ENCODE measurements at regions not wholly inside any gene's neighbourhood (a gene's known extent, or its start where the extent isn't known, plus 50 kb on each side); places are given as distances from the start of the nearest gene placed in this dataset.

GRCh38 chr17:5789528-5789927, 205.2 kb upstream of the NLRP1 start:
- no peaks in the 10 kb centered on the region for H3K36me3 ChIP-seq (replicated peaks)
- no peaks in the 10 kb centered on the region for H3K4me1 ChIP-seq
- no peaks in the 10 kb centered on the region for H3K9me3 ChIP-seq
- H3K27me3 ChIP-seq (ENCODE audit: low read depth): no peaks in the 10 kb centered on the region
- in situ Hi-C loops (cut with MboI; ENCODE audit: low sequenced_read_pairs): no loop called here
- no peak overlapping the region for H3K4me3 ChIP-seq
- DNase-seq (ENCODE audit: low spot score in 2 of 2): no peak

GRCh38 chr17:5793157-5793556, 208.8 kb upstream of the NLRP1 start:
- no peaks in the 10 kb centered on the region for H3K27me3 ChIP-seq (ENCODE audit: low read depth)
- in situ Hi-C loops (cut with MboI; ENCODE audit: low sequenced_read_pairs): no loop called here
- H3K4me1 ChIP-seq: no peaks in the 10 kb centered on the region
- no peaks in the 10 kb centered on the region for H3K36me3 ChIP-seq (replicated peaks)
- H3K9me3 ChIP-seq: no peaks in the 10 kb centered on the region
- no peak for DNase-seq (ENCODE audit: low spot score in 2 of 2)
- H3K4me3 ChIP-seq: no peak overlapping the region

GRCh38 chr17:5793899-5794298, 209.6 kb upstream of the NLRP1 start:
- Histone ChIP-seq H3K9me3 (no peaks in the 10 kb centered on the region), H3K27me3 (ENCODE audit: low read depth) (no peaks in the 10 kb centered on the region), H3K4me1 (no peaks in the 10 kb centered on the region), H3K4me3 (no peak overlapping the region), H3K36me3 (replicated peaks) (no peaks in the 10 kb centered on the region)
- in situ Hi-C loops (cut with MboI; ENCODE audit: low sequenced_read_pairs): no loop called here
- no peak for DNase-seq (ENCODE audit: low spot score in 2 of 2)

GRCh38 chr17:5794385-5794784, 210.1 kb upstream of the NLRP1 start:
- H3K4me1 ChIP-seq: no peaks in the 10 kb centered on the region
- H3K36me3 ChIP-seq (replicated peaks): no peaks in the 10 kb centered on the region
- DNase-seq (ENCODE audit: low spot score in 2 of 2): no peak
- H3K9me3 ChIP-seq: no peaks in the 10 kb centered on the region
- H3K27me3 ChIP-seq (ENCODE audit: low read depth): no peaks in the 10 kb centered on the region
- in situ Hi-C loops (cut with MboI; ENCODE audit: low sequenced_read_pairs): no loop called here
- H3K4me3 ChIP-seq: no peak overlapping the region

GRCh38 chr17:5794881-5795506, 210.7 kb upstream of the NLRP1 start:
- DNase-seq (ENCODE audit: low spot score in 2 of 2): no peak
- Histone ChIP-seq H3K4me3 (no peak overlapping the region), H3K27me3 (ENCODE audit: low read depth) (no peaks in the 10 kb centered on the region), H3K36me3 (replicated peaks) (no peaks in the 10 kb centered on the region), H3K4me1 (no peaks in the 10 kb centered on the region), H3K9me3 (no peaks in the 10 kb centered on the region)
- in situ Hi-C loops (cut with MboI; ENCODE audit: low sequenced_read_pairs): no loop called here

GRCh38 chr17:5797447-5798050, 213.2 kb upstream of the NLRP1 start:
- Histone ChIP-seq H3K27me3 (ENCODE audit: low read depth) (no peaks in the 10 kb centered on the region), H3K4me1 (no peaks in the 10 kb centered on the region), H3K4me3 (no peak overlapping the region), H3K36me3 (replicated peaks) (no peaks in the 10 kb centered on the region), H3K9me3 (no peaks in the 10 kb centered on the region)
- DNase-seq (ENCODE audit: low spot score in 2 of 2): no peak
- in situ Hi-C loops (cut with MboI; ENCODE audit: low sequenced_read_pairs): no loop called here

GRCh38 chr17:5798094-5798493, 213.8 kb upstream of the NLRP1 start:
- Histone ChIP-seq H3K36me3 (replicated peaks) (no peaks in the 10 kb centered on the region), H3K4me3 (no peak overlapping the region), H3K4me1 (no peaks in the 10 kb centered on the region), H3K9me3 (no peaks in the 10 kb centered on the region), H3K27me3 (ENCODE audit: low read depth) (no peaks in the 10 kb centered on the region)
- in situ Hi-C loops (cut with MboI; ENCODE audit: low sequenced_read_pairs): no loop called here
- no peak for DNase-seq (ENCODE audit: low spot score in 2 of 2)

- no peak for DNase-seq (ENCODE audit: low spot score in 2 of 2)
- no peaks in the 10 kb centered on the region for H3K27me3 ChIP-seq (ENCODE audit: low read depth)
- in situ Hi-C loops (cut with MboI; ENCODE audit: low sequenced_read_pairs): no loop called here
- no peaks in the 10 kb centered on the region for H3K36me3 ChIP-seq (replicated peaks)
- H3K4me3 ChIP-seq: no peak overlapping the region
- H3K4me1 ChIP-seq: no peaks in the 10 kb centered on the region
- H3K9me3 ChIP-seq: no peaks in the 10 kb centered on the region
Measured at GRCh38 chr17:5800131-5800530, 215.8 kb upstream of the NLRP1 start.

- H3K9me3 ChIP-seq: no peaks in the 10 kb centered on the region
- in situ Hi-C loops (cut with MboI; ENCODE audit: low sequenced_read_pairs): no loop called here
- no peak for DNase-seq (ENCODE audit: low spot score in 2 of 2)
- no peaks in the 10 kb centered on the region for H3K36me3 ChIP-seq (replicated peaks)
- no peak overlapping the region for H3K4me3 ChIP-seq
- no peaks in the 10 kb centered on the region for H3K4me1 ChIP-seq
- H3K27me3 ChIP-seq (ENCODE audit: low read depth): no peaks in the 10 kb centered on the region
Measured at GRCh38 chr17:5800646-5801045, 216.3 kb upstream of the NLRP1 start.

GRCh38 chr17:5804251-5804650, 219.9 kb upstream of the NLRP1 start:
- in situ Hi-C loops (cut with MboI; ENCODE audit: low sequenced_read_pairs): no loop called here
- Histone ChIP-seq H3K36me3 (replicated peaks) (no peaks in the 10 kb centered on the region), H3K9me3 (no peaks in the 10 kb centered on the region), H3K4me1 (no peaks in the 10 kb centered on the region), H3K27me3 (ENCODE audit: low read depth) (no peaks in the 10 kb centered on the region), H3K4me3 (no peak overlapping the region)
- DNase-seq (ENCODE audit: low spot score in 2 of 2): no peak

- in situ Hi-C loops (cut with MboI; ENCODE audit: low sequenced_read_pairs): no loop called here
- Histone ChIP-seq H3K9me3 (no peaks in the 10 kb centered on the region), H3K36me3 (replicated peaks) (no peaks in the 10 kb centered on the region), H3K4me1 (no peaks in the 10 kb centered on the region), H3K27me3 (ENCODE audit: low read depth) (no peaks in the 10 kb centered on the region), H3K4me3 (no peak overlapping the region)
- DNase-seq (ENCODE audit: low spot score in 2 of 2): no peak
Measured at GRCh38 chr17:5809056-5809455, 224.7 kb upstream of the NLRP1 start.

GRCh38 chr17:5809580-5810188, 225.4 kb upstream of the NLRP1 start:
- DNase-seq (ENCODE audit: low spot score in 2 of 2): no peak
- H3K36me3 ChIP-seq (replicated peaks): no peaks in the 10 kb centered on the region
- H3K27me3 ChIP-seq (ENCODE audit: low read depth): no peaks in the 10 kb centered on the region
- H3K9me3 ChIP-seq: no peaks in the 10 kb centered on the region
- no peaks in the 10 kb centered on the region for H3K4me1 ChIP-seq
- no peak overlapping the region for H3K4me3 ChIP-seq
- in situ Hi-C loops (cut with MboI; ENCODE audit: low sequenced_read_pairs): no loop called here

- H3K9me3 ChIP-seq: no peaks in the 10 kb centered on the region
- H3K36me3 ChIP-seq (replicated peaks): no peaks in the 10 kb centered on the region
- in situ Hi-C loops (cut with MboI; ENCODE audit: low sequenced_read_pairs): no loop called here
- no peaks in the 10 kb centered on the region for H3K27me3 ChIP-seq (ENCODE audit: low read depth)
- no peaks in the 10 kb centered on the region for H3K4me1 ChIP-seq
- DNase-seq (ENCODE audit: low spot score in 2 of 2): no peak
- H3K4me3 ChIP-seq: no peak overlapping the region
Measured at GRCh38 chr17:5812590-5812989, 228.3 kb upstream of the NLRP1 start.

GRCh38 chr17:5813357-5813756, 229.0 kb upstream of the NLRP1 start:
- H3K27me3 ChIP-seq (ENCODE audit: low read depth): no peaks in the 10 kb centered on the region
- no peaks in the 10 kb centered on the region for H3K9me3 ChIP-seq
- in situ Hi-C loops (cut with MboI; ENCODE audit: low sequenced_read_pairs): no loop called here
- no peaks in the 10 kb centered on the region for H3K36me3 ChIP-seq (replicated peaks)
- H3K4me1 ChIP-seq: no peaks in the 10 kb centered on the region
- DNase-seq (ENCODE audit: low spot score in 2 of 2): no peak
- no peak overlapping the region for H3K4me3 ChIP-seq

Data from HAP-1 (cell line).